Activated CD4-positive, alpha-beta T cell treated with anti-CD3 and anti-CD28 coated beads for 36 hours (primary cell): ENCODE measurements at regions not wholly inside any gene's neighbourhood (a gene's known extent, or its start where the extent isn't known, plus 50 kb on each side); places are given as distances from the start of the nearest gene placed in this dataset.

Experiments
- ATAC-seq: fragments of 200-7000 bp; cut with Tn5 transposase; one replicate; pipeline ENCODE4 v1.10.0; 2021; ENCODE audit warnings: mild to moderate bottlenecking, moderate library complexity
- CTCF ChIA-PET: fragments of 350-600 bp; sonication (Branson Sonifier 250); formaldehyde crosslinking; loops from one replicate; lab custom pipeline; 2021; ENCODE audit warnings: antibody characterized with exemption; lab: Charles Lee
- POLR2A ChIA-PET: fragments of 350-600 bp; sonication (Branson Sonifier 250); formaldehyde crosslinking; loops from one replicate; lab custom pipeline; 2021; ENCODE audit warnings: antibody characterized with exemption, inconsistent platforms; lab: Charles Lee
- DNase-seq: peaks from one replicate; pipeline ENCODE4 v3.0.0-alpha.2; 2020
- H3K27ac Mint-ChIP-seq: one replicate; pipeline ENCODE4 v1.8.0; 2021; ENCODE audit warnings: mixed read lengths
- H3K27me3 Mint-ChIP-seq: one replicate; pipeline ENCODE4 v1.8.0; 2021; ENCODE audit warnings: mixed read lengths
- H3K36me3 Mint-ChIP-seq: one replicate; pipeline ENCODE4 v1.8.0; 2021; ENCODE audit warnings: low read depth, mixed read lengths
- H3K4me1 Mint-ChIP-seq: one replicate; pipeline ENCODE4 v1.8.0; 2021; ENCODE audit warnings: mixed read lengths
- H3K4me3 Mint-ChIP-seq: one replicate; pipeline ENCODE4 v1.8.0; 2021; ENCODE audit warnings: mild to moderate bottlenecking, moderate library complexity, mixed read lengths
- H3K9me3 Mint-ChIP-seq: one replicate; pipeline ENCODE4 v1.8.0; 2021; ENCODE audit warnings: low read depth, mixed read lengths
- intact Hi-C, 2 experiments: fragments of 100-400 bp; cut with DNase I in 1 of 2; cut with micrococcal nuclease in 1 of 2; formaldehyde crosslinking; loops; one replicate each; pipeline versions ENCODE4 v1.14.2 to v1.15.1; 2022 to 2024; cut with DNase I, micrococcal nuclease

- no peak for DNase-seq
- ATAC-seq, result no peak
- Mint-ChIP-seq H3K27ac (no peak overlapping the region), H3K36me3 (no peaks in the 10 kb centered on the region), H3K4me1 (no peaks in the 10 kb centered on the region), H3K4me3 (no peak overlapping the region), H3K9me3 (no peaks in the 10 kb centered on the region), H3K27me3 (peaks cover 10% of the 10 kb centered on the region)
- intact Hi-C loops, result no loop called here
- ChIA-PET POLR2A (no interaction called here), CTCF (no interaction called here)
Observed at GRCh38 chr3:98964784-98965183, 63.3 kb upstream of the DCBLD2 start.

- ATAC-seq (no peak), DNase-seq (no peak)
- no peaks in the 10 kb centered on the region for H3K9me3 Mint-ChIP-seq
- no peaks in the 10 kb centered on the region for H3K4me1 Mint-ChIP-seq
- ChIA-PET POLR2A (no interaction called here), CTCF (no interaction called here)
- no peak overlapping the region for H3K27ac Mint-ChIP-seq
- no peak overlapping the region for H3K4me3 Mint-ChIP-seq
- peaks cover 10% of the 10 kb centered on the region for H3K27me3 Mint-ChIP-seq
- no peaks in the 10 kb centered on the region for H3K36me3 Mint-ChIP-seq
- intact Hi-C loops, result no loop called here
Observed at GRCh38 chr3:98963546-98963945, 62.1 kb upstream of the DCBLD2 start.

- Mint-ChIP-seq H3K4me1 (no peaks in the 10 kb centered on the region), H3K27ac (no peak overlapping the region), H3K9me3 (no peaks in the 10 kb centered on the region), H3K4me3 (no peak overlapping the region), H3K36me3 (no peaks in the 10 kb centered on the region), H3K27me3 (peaks cover 10% of the 10 kb centered on the region)
- intact Hi-C loops, result no loop called here
- DNase-seq, result no peak
- ChIA-PET CTCF (no interaction called here), POLR2A (interaction anchor here (0.6 kb wide), 1 partner anchor 1777 kb away, joined by 3 read pairs; no protein-coding TSS in a partner anchor)
- no peak for ATAC-seq
Observed at GRCh38 chr3:98962951-98963350, 61.5 kb upstream of the DCBLD2 start.

GRCh38 chr3:98962189-98962930, 60.9 kb upstream of the DCBLD2 start:
- Mint-ChIP-seq H3K9me3 (no peaks in the 10 kb centered on the region), H3K27ac (no peak overlapping the region), H3K4me1 (no peaks in the 10 kb centered on the region), H3K36me3 (no peaks in the 10 kb centered on the region), H3K4me3 (no peak overlapping the region), H3K27me3 (peaks cover 10% of the 10 kb centered on the region)
- intact Hi-C loops, result no loop called here
- DNase-seq (no peak), ATAC-seq (no peak)
- ChIA-PET CTCF (no interaction called here), POLR2A (no interaction called here)

GRCh38 chr3:98961161-98962155, 60.0 kb upstream of the DCBLD2 start:
- H3K4me1 Mint-ChIP-seq, result no peaks in the 10 kb centered on the region
- intact Hi-C loops, result no loop called here
- H3K27ac Mint-ChIP-seq, result no peak overlapping the region
- DNase-seq (no peak), ATAC-seq (no peak)
- H3K4me3 Mint-ChIP-seq, result no peak overlapping the region
- H3K27me3 Mint-ChIP-seq, result peaks cover 6% of the 10 kb centered on the region
- H3K36me3 Mint-ChIP-seq, result no peaks in the 10 kb centered on the region
- ChIA-PET POLR2A (no interaction called here), CTCF (interaction anchor here (0.9 kb wide), 1 partner anchor 51 kb away, joined by 3 read pairs; no protein-coding TSS in a partner anchor)
- H3K9me3 Mint-ChIP-seq, result no peaks in the 10 kb centered on the region

- DNase-seq (no peak), ATAC-seq (no peak)
- intact Hi-C loops, result no loop called here
- H3K9me3 Mint-ChIP-seq, result no peaks in the 10 kb centered on the region
- H3K4me3 Mint-ChIP-seq, result no peak overlapping the region
- H3K4me1 Mint-ChIP-seq, result no peaks in the 10 kb centered on the region
- ChIA-PET POLR2A (no interaction called here), CTCF (no interaction called here)
- H3K36me3 Mint-ChIP-seq, result no peaks in the 10 kb centered on the region
- no peak overlapping the region for H3K27ac Mint-ChIP-seq
- H3K27me3 Mint-ChIP-seq, result peaks cover 3% of the 10 kb centered on the region
Observed at GRCh38 chr3:98957681-98958080, 56.2 kb upstream of the DCBLD2 start.

GRCh38 chr3:98956008-98956407, 54.5 kb upstream of the DCBLD2 start:
- intact Hi-C loops, result no loop called here
- ATAC-seq (no peak), DNase-seq (no peak)
- Mint-ChIP-seq H3K4me1 (no peaks in the 10 kb centered on the region), H3K4me3 (no peak overlapping the region), H3K27me3 (peaks cover 3% of the 10 kb centered on the region), H3K36me3 (no peaks in the 10 kb centered on the region), H3K27ac (no peak overlapping the region), H3K9me3 (no peaks in the 10 kb centered on the region)
- ChIA-PET CTCF (interaction anchor here (0.6 kb wide), 1 partner anchor 595 kb away, joined by 3 read pairs; no protein-coding TSS in a partner anchor), POLR2A (no interaction called here)

GRCh38 chr3:98954791-98955604, 53.5 kb upstream of the DCBLD2 start:
- H3K4me1 Mint-ChIP-seq, result no peaks in the 10 kb centered on the region
- H3K9me3 Mint-ChIP-seq, result no peaks in the 10 kb centered on the region
- intact Hi-C loops, result no loop called here
- DNase-seq, result no peak
- H3K36me3 Mint-ChIP-seq, result no peaks in the 10 kb centered on the region
- ChIA-PET CTCF (interaction anchor here (0.6 to 1.5 kb wide), 2 partner anchors 9 to 308 kb away, joined by 3 to 5 read pairs; no protein-coding TSS in a partner anchor), POLR2A (no interaction called here)
- ATAC-seq, result no peak
- no peak overlapping the region for H3K4me3 Mint-ChIP-seq
- peaks cover 4% of the 10 kb centered on the region for H3K27me3 Mint-ChIP-seq
- H3K27ac Mint-ChIP-seq, result no peak overlapping the region

GRCh38 chr3:98954242-98954641, 52.7 kb upstream of the DCBLD2 start:
- intact Hi-C loops, result no loop called here

GRCh38 chr3:98952404-98952803, 50.9 kb upstream of the DCBLD2 start:
- no peak for DNase-seq
- POLR2A ChIA-PET, result no interaction called here
- Mint-ChIP-seq H3K9me3 (no peaks in the 10 kb centered on the region), H3K4me1 (no peaks in the 10 kb centered on the region), H3K36me3 (no peaks in the 10 kb centered on the region), H3K27me3 (peaks cover 8% of the 10 kb centered on the region), H3K4me3 (no peak overlapping the region), H3K27ac (no peak overlapping the region)
- CTCF ChIA-PET, result interaction anchor here (1.3 kb wide), 1 partner anchor 19 kb away, joined by 3 read pairs; no protein-coding TSS in a partner anchor
- no peak for ATAC-seq
- intact Hi-C loops, result no loop called here

More at GRCh38 chr3:98954242-98954641, 52.7 kb upstream of the DCBLD2 start:
- no peak overlapping the region for H3K27ac Mint-ChIP-seq
- no peaks in the 10 kb centered on the region for H3K4me1 Mint-ChIP-seq
- H3K27me3 Mint-ChIP-seq, result peaks cover 4% of the 10 kb centered on the region
- ChIA-PET CTCF (interaction anchor here (1.5 kb wide), 1 partner anchor 8 kb away, joined by 5 read pairs; no protein-coding TSS in a partner anchor), POLR2A (no interaction called here)
- DNase-seq (no peak), ATAC-seq (no peak)
- H3K4me3 Mint-ChIP-seq, result no peak overlapping the region
- no peaks in the 10 kb centered on the region for H3K36me3 Mint-ChIP-seq
- no peaks in the 10 kb centered on the region for H3K9me3 Mint-ChIP-seq
